GM21529 (cell line): ENCODE measurements at regions not wholly inside any gene's neighbourhood (a gene's known extent, or its start where the extent isn't known, plus 50 kb on each side); places are given as distances from the start of the nearest gene placed in this dataset.
"Not testable (repeated sequence)": the region's sequence is repeated elsewhere in the genome, so short reads cannot be mapped to it uniquely, and the experiment has no call there.

Experiments used
- ATAC-seq: cut with Tn5 transposase; IDR thresholded peaks from one replicate; pipeline ENCODE4 v1.9.1; 2021; ENCODE audit not compliant: unreplicated experiment

GRCh38 chr3:124133366-124133940 is 141.5 kb upstream of the ROPN1 start:
- no peak for ATAC-seq

- no peak for ATAC-seq
Observed at GRCh38 chr3:124137216-124137615, 145.3 kb upstream of the ROPN1 start.

- ATAC-seq, result no peak
Observed at GRCh38 chr3:124138148-124138547, 146.2 kb upstream of the ROPN1 start.

GRCh38 chr3:124140746-124141145 is 148.8 kb upstream of the ROPN1 start:
- ATAC-seq, result no peak

GRCh38 chr3:124142389-124142970 is 150.6 kb upstream of the ROPN1 start:
- no peak for ATAC-seq

GRCh38 chr3:124143047-124143446 is 151.1 kb upstream of the ROPN1 start:
- no peak for ATAC-seq

- no peak for ATAC-seq
Observed at GRCh38 chr3:124144035-124144814, 152.3 kb upstream of the ROPN1 start.

GRCh38 chr3:124147429-124147828 is 155.5 kb upstream of the ROPN1 start:
- no peak for ATAC-seq

GRCh38 chr3:124147946-124148345 is 156.0 kb upstream of the ROPN1 start:
- no peak for ATAC-seq

GRCh38 chr3:124149081-124149480 is 157.2 kb upstream of the ROPN1 start:
- no peak for ATAC-seq

GRCh38 chr3:124149771-124150170 is 157.8 kb upstream of the ROPN1 start:
- ATAC-seq, result no peak

GRCh38 chr3:124152891-124153290 is 161.0 kb upstream of the ROPN1 start:
- ATAC-seq, result not testable (repeated sequence)

- ATAC-seq, result no peak
Observed at GRCh38 chr3:124156866-124157712, 165.2 kb upstream of the ROPN1 start.

- no peak for ATAC-seq
Observed at GRCh38 chr3:124157748-124158147, 165.8 kb upstream of the ROPN1 start.

- ATAC-seq, result no peak
Observed at GRCh38 chr3:124158168-124158881, 166.4 kb upstream of the ROPN1 start.

GRCh38 chr3:124161448-124161847 is 169.5 kb upstream of the ROPN1 start:
- ATAC-seq, result no peak

GRCh38 chr3:124163689-124164088 is 171.8 kb upstream of the ROPN1 start:
- ATAC-seq, result no peak

GRCh38 chr3:124168271-124168670 is 176.3 kb upstream of the ROPN1 start:
- ATAC-seq, result no peak

GRCh38 chr3:124172283-124172682 is 180.4 kb upstream of the ROPN1 start:
- no peak for ATAC-seq

GRCh38 chr3:124172816-124173215 is 180.9 kb upstream of the ROPN1 start:
- no peak for ATAC-seq

GRCh38 chr3:124174476-124174875 is 182.6 kb upstream of the ROPN1 start:
- no peak for ATAC-seq
